ENCODE measurements at regions not wholly inside any gene's neighbourhood (a gene's known extent, or its start where the extent isn't known, plus 50 kb on each side); places are given as distances from the start of the nearest gene placed in this dataset.

DNA sequence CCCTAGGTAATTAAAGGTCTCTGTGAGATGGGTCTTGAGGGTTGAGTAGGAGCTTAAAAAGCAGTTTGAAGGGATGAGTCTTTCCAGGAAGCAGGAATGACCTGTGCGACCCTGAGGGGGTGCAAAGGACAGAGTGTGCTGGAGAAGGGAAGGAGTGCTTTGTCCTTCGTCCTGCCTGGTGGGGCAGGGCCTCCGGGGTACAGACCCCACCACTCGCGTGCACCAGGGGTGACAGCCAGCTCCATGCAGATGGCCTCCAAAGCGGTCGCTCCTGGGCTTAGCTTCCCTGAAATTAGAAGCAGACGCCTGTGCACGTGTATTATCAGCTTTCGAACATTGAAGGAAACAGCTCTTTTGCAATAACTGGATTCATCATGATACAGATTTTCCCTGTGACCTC is 959.8 kb downstream of the BRD1 start:
- H3K4me3 ChIP-seq (ENCODE audit: low read length): no peak overlapping the region
- intact Hi-C loops (cut with micrococcal nuclease): no loop called here
- no peaks in the 10 kb centered on the region for H3K36me3 Mint-ChIP-seq
- TF ChIP-seq, protein P1, sequence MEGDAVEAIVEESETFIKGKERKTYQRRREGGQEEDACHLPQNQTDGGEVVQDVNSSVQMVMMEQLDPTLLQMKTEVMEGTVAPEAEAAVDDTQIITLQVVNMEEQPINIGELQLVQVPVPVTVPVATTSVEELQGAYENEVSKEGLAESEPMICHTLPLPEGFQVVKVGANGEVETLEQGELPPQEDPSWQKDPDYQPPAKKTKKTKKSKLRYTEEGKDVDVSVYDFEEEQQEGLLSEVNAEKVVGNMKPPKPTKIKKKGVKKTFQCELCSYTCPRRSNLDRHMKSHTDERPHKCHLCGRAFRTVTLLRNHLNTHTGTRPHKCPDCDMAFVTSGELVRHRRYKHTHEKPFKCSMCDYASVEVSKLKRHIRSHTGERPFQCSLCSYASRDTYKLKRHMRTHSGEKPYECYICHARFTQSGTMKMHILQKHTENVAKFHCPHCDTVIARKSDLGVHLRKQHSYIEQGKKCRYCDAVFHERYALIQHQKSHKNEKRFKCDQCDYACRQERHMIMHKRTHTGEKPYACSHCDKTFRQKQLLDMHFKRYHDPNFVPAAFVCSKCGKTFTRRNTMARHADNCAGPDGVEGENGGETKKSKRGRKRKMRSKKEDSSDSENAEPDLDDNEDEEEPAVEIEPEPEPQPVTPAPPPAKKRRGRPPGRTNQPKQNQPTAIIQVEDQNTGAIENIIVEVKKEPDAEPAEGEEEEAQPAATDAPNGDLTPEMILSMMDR (IDR thresholded peaks at IDR 0.05): no peak
- WGBS (ENCODE audit: insufficient coverage): 77% methylated on average over 10 of the region's 10 CpGs
- no peaks in the 10 kb centered on the region for H3K27me3 ChIP-seq (ENCODE audit: control insufficient read depth, insufficient read depth, low read length)
- no peaks in the 10 kb centered on the region for H3K4me1 ChIP-seq (ENCODE audit: control insufficient read depth, insufficient read depth, low read length)
- DNase-seq (no peak), ATAC-seq (no peak)
- no peak overlapping the region for H3K27ac Mint-ChIP-seq
- H3K9me3 ChIP-seq (ENCODE audit: control insufficient read depth, insufficient read depth, low read length): no peaks in the 10 kb centered on the region
- no peaks in the 10 kb centered on the region for H3K36me3 ChIP-seq (ENCODE audit: control insufficient read depth, insufficient read depth, low read length)
- H3K9me3 Mint-ChIP-seq: peaks cover 0 to 4% of the 10 kb centered on the region in 2 donors
- no peak overlapping the region for H3K27ac ChIP-seq (ENCODE audit: low read length)
- H3K4me1 Mint-ChIP-seq: no peaks in the 10 kb centered on the region
- H3K27me3 Mint-ChIP-seq (ENCODE audit: low read depth in 2 of 2): peaks cover 2 to 14% of the 10 kb centered on the region in 2 donors
- H3K4me3 Mint-ChIP-seq: no peak overlapping the region

DNA sequence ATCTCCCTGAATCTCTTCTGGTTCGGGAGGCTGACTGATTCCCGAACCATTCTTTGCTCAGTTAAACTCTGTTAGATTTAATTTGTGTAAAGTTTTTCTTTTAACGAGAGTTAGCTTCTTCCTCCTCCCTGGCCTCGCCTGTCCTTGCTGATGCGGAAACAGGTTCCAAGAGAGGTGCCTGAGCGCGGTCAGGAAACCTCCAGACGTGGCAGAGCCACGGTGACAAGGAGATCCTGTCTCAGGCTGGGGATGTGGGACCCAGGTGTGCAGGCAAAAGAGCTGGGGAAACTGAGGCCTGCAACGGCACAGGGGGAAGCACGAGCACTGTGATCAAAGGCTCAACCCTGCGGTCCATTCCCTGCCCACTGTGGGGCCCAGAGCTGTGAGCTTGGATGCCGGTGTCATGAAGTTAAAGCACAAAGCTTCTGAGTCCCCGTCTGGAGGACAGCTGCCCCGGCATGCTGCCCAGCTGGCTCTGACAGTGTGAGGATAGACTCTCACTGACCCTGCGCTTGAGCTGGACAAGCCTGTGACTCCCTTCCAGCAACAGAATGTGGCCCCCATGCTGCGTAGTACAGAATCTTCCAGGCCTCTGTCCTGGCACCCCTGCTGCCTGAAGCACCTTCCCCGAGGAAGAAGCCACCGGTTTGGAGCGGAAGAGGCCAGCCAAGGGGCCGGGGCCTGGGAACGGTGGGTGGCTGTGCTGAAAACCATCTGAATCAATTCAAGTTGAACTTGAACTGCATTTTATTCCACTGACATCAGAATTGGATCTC is 960.6 kb downstream of the BRD1 start:
- Histone ChIP-seq H3K36me3 (ENCODE audit: control insufficient read depth, insufficient read depth, low read length) (no peaks in the 10 kb centered on the region), H3K4me3 (ENCODE audit: low read length) (no peak overlapping the region), H3K27me3 (ENCODE audit: control insufficient read depth, insufficient read depth, low read length) (no peaks in the 10 kb centered on the region), H3K9me3 (ENCODE audit: control insufficient read depth, insufficient read depth, low read length) (no peaks in the 10 kb centered on the region), H3K4me1 (ENCODE audit: control insufficient read depth, insufficient read depth, low read length) (no peaks in the 10 kb centered on the region), H3K27ac (ENCODE audit: low read length) (no peak overlapping the region)
- intact Hi-C loops (cut with micrococcal nuclease): no loop called here
- WGBS (ENCODE audit: insufficient coverage): 84% methylated on average over 22 of the region's 22 CpGs
- no peak overlapping the region for H3K27ac Mint-ChIP-seq
- H3K27me3 Mint-ChIP-seq (ENCODE audit: low read depth in 2 of 2): peaks cover 2 to 14% of the 10 kb centered on the region in 2 donors
- no peaks in the 10 kb centered on the region for H3K4me1 Mint-ChIP-seq
- TF ChIP-seq, protein P1 (IDR thresholded peaks at IDR 0.05): no peak
- ATAC-seq (no peak), DNase-seq (no peak)
- H3K4me3 Mint-ChIP-seq: no peak overlapping the region
- peaks cover 0 to 4% of the 10 kb centered on the region in 2 donors for H3K9me3 Mint-ChIP-seq
- no peaks in the 10 kb centered on the region for H3K36me3 Mint-ChIP-seq

DNA sequence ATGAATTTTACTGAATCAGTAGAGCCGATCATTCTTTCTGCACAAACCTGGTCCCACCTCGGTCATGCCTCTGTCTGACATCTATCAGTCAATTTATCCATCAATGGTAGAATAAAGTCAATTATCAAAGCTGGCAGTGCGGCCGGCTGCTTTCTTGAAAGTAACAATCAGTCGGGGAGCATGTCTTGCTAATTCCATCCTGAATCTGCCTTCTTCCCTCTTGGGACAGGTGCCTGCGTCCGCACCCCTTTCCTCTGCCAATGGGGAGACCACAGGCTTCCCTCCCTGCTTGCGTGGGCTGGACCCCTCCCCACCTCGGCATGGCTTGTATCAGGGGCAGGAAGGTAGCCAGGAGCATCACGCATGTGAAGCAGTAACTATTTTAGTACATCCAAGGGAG is 962.9 kb downstream of the BRD1 start:
- no peaks in the 10 kb centered on the region for H3K36me3 Mint-ChIP-seq
- 71% methylated on average over 9 of the region's 10 CpGs for WGBS (ENCODE audit: insufficient coverage)
- no peaks in the 10 kb centered on the region for H3K36me3 ChIP-seq (ENCODE audit: control insufficient read depth, insufficient read depth, low read length)
- no peaks in the 10 kb centered on the region for H3K27me3 ChIP-seq (ENCODE audit: control insufficient read depth, insufficient read depth, low read length)
- H3K9me3 Mint-ChIP-seq: no peaks in the 10 kb centered on the region
- H3K27ac Mint-ChIP-seq: no peak overlapping the region
- H3K4me3 ChIP-seq (ENCODE audit: low read length): no peak overlapping the region
- H3K4me3 Mint-ChIP-seq: no peak overlapping the region
- intact Hi-C loops (cut with micrococcal nuclease): no loop called here
- H3K4me1 Mint-ChIP-seq: no peaks in the 10 kb centered on the region
- no peaks in the 10 kb centered on the region for H3K4me1 ChIP-seq (ENCODE audit: control insufficient read depth, insufficient read depth, low read length)
- DNase-seq: no peak
- no peak overlapping the region for H3K27ac ChIP-seq (ENCODE audit: low read length)
- H3K27me3 Mint-ChIP-seq (ENCODE audit: low read depth in 2 of 2): peaks cover 8 to 21% of the 10 kb centered on the region in 2 donors
- no peaks in the 10 kb centered on the region for H3K9me3 ChIP-seq (ENCODE audit: control insufficient read depth, insufficient read depth, low read length)
- TF ChIP-seq, protein P1 (IDR thresholded peaks at IDR 0.05): no peak
- ATAC-seq: no peak
